GM19467 (cell line): ENCODE measurements at regions not wholly inside any gene's neighbourhood (a gene's known extent, or its start where the extent isn't known, plus 50 kb on each side); places are given as distances from the start of the nearest gene placed in this dataset.
"Not testable (repeated sequence)": the region's sequence is repeated elsewhere in the genome, so short reads cannot be mapped to it uniquely, and the experiment has no call there.

Experiments
- ATAC-seq: cut with Tn5 transposase; IDR thresholded peaks from one replicate; pipeline ENCODE4 v1.9.1; 2021; ENCODE audit warnings: mild to moderate bottlenecking, moderate library complexity; ENCODE audit not compliant: unreplicated experiment

DNA sequence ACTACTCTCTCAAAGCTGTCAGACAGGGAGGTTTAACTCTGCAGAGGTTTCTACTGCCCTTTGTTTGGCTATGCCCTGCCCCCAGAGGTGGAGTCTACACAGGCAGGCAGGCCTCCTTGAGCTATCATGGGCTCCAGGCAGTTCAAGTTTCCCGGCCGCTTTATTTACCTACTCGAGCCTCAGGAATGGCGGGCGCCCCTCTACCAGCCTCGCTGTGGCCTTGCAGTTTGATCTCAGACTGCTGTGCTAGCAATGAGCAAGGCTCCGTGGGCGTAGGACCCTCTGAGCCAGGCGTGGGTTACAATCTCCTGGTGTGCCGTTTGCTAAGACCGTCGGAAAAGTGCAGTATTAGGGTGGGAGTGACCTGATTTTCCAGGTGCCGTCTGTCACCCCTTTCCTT is 124.3 kb downstream of the PTCHD1 start:
- not testable (repeated sequence) for ATAC-seq

DNA sequence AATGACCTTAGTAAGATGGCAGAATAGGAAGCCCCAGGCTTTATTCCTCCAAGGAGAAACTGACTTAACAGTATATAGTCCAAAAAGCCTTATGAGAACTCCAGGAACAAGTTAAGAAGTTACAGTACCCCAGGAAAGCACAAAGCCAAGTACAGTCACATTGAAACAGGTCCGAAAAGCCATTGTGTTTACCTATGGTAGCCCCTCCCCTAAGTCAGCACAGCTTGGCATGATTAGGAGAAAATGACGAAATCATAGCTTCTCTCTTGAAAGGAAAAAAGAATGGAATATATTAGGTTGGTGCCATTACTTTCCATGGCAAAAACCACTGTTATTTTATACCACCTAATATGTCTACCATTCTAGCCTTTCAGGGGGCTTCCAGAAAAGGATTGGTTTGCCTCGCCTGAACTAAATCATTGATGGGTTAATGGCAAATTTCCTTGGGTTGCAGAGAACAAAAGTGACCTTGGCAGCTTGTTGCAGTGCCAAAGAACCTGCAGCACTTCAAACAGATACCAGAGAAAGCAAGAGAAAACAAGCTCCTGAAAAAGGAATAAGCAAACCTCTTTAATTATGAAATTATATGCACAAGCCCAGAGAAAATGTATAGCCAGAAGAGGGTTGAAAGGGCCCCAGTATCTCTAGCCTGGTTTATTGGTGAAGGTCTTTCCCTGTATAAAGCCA is 130.6 kb downstream of the PTCHD1 start:
- ATAC-seq = no peak

DNA sequence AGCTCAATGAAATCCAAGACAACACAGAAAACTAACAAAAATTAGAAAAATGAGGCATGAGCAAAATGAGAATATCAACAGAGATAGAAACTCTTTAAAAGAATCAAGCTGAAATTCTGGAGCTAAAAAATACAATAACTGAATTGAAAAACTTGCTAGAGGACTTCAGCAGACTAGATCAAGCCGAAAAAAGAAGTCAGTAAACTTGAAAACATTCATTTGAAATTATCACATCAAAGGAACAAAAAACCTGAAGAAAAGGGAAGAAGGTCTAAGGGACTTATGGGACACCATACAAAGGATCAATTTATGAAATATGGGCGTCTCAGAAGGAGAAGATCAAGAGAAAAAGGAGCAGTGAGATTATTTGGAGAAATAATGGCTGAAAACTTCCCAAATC is 131.3 kb downstream of the PTCHD1 start:
- ATAC-seq = no peak

DNA sequence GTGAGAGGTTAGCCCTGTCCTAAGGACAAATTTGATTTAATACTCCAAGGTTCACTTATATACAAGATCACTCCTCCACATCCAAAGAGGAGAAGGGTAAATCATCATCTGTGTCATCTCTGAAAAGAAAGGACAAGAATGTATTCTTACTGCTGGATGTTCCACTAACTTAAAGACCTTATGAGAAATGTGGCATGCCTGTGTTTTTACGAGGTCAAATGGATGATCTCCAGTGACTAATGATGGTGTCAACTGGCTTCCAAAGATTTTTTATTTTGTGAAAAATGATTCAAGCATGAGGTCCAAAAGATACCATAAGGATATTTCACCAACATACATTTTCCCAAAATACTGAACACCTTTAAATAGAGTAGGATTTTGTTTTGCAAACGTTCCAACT is 143.4 kb downstream of the PTCHD1 start:
- no peak for ATAC-seq

DNA sequence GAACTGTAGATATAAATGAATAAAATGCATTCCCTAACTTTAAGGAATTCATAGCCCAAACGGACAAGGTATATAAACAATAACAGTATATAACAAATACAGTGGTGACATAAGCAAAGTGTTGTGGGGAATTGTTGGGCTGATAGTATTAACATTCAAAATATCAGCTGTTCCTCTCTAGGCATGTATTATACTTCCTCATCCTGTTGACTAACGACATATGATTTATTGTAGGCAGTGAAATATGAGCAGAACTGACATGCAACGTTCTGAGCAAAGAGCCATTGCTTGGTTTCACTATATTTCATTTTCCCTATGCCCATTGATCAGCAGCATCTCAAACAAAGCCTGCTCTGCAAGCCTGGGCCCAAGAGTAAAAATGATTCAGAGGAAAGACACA is 143.9 kb downstream of the PTCHD1 start:
- no peak for ATAC-seq

DNA sequence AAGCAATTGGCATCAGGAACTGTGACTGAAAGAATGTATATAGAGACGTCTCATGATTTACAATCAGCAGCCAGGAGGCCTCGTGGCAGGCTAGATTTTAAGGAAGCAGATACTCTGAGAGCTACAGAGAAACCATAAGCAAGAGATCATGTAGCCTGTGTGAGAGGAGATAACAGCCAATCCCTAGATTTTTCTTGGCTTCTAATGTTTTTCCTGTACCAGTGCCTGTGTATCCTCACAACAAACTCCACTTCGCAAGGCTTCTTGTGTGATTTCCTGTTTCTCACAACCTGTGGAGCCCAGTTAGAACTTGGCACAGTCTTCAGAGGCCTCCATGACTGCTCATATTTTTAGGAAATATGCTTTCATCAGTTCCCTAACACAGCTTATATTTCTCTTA is 147.9 kb downstream of the PTCHD1 start:
- no peak for ATAC-seq

DNA sequence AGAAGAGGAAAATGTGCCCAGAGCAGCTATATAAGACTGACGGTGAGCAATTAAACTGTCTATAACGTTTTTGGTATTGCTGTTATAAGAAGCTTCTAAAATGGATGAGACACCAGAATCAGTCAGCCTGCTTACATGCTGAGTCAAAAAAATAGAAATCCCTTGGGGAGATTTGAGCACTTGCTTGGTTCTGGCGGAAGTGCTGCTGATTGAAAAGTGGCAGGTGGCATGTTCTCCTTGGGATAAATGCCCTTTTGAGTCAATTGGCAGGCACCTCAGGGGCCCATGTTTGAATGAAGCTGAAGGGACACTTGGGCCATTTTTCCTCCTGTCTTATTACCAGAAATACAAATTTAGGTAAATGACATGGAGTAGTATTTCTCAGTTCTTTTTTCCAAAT is 148.7 kb downstream of the PTCHD1 start:
- ATAC-seq = no peak

DNA sequence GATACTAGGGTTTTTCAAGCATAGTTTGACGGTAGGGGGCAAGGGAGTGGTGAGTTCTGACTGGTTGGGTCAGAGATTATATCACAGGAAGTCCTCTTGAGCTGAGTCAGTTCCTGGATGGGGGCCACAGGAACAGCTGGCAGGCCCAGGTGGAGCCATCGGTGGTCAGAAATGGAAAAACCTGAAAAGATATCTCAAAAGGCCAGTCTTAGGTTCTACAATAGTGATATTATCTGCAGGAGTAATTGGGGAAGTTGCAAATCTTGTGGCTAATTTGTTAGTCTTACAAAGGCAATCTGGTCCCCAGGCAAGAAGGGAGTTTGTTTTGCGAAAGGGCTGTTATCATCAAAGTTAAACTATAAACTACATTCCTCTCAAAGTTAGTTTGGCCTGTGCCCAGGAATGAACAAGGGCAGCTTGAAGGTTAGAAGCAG is 159.3 kb downstream of the PTCHD1 start:
- ATAC-seq = no peak

DNA sequence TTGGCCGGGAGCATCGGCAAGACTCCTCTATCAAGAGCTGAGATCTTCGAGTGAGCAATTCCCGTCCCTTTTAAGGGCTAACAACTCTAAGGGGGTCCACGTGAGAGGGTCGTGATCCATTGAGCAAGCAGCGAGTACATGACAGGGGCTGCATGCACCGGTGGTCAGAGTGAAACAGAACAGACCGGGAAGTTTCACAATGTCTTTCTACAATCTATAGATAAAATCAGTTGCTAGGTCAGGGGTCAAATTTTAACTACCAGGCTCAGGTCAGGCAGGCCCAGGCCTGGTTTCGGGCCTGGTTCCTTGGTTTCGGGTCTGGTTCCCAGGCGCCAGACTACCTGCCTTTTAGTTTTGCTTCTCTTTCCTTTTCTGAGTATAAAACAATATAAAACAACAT is 160.1 kb downstream of the PTCHD1 start:
- ATAC-seq = no peak

DNA sequence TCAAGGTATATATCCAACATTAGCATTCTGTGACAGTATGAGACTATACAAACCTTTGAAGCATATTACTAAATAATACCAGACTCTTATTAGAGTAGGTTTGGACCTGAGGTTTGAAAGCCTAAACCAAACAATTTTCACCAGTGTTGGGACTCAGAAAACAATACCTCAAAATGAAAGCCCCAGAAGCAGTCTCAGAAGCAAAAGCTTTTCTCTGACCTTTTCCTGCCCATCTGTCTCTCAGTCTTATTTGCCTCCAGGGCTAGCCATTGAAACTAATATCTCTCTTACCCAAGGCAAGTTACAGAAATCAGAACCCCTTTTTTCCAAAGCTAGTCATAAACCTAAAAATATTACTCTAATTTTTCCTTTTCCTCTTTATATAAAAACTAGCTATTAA is 163.3 kb downstream of the PTCHD1 start:
- ATAC-seq = no peak

DNA sequence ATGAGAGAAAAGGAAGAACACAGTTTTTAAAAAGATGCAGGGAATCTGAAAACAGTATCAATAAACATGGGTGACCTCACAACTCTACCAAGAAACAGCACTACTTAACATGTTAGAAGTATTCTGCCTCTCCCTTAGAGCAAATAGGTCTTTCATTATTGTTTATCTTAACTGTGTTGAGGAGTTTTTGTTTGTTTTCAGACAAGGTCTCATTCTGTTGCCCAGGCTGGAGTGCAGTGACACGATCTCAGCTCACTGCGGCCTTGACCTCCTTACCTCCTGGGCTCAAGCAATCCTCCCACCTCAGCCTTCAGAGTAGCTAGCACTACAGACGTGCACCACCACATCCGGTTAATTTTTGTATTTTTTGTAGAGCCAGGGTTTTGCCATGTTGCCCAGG is 165.3 kb upstream of the PRDX4 start:
- ATAC-seq = no peak

DNA sequence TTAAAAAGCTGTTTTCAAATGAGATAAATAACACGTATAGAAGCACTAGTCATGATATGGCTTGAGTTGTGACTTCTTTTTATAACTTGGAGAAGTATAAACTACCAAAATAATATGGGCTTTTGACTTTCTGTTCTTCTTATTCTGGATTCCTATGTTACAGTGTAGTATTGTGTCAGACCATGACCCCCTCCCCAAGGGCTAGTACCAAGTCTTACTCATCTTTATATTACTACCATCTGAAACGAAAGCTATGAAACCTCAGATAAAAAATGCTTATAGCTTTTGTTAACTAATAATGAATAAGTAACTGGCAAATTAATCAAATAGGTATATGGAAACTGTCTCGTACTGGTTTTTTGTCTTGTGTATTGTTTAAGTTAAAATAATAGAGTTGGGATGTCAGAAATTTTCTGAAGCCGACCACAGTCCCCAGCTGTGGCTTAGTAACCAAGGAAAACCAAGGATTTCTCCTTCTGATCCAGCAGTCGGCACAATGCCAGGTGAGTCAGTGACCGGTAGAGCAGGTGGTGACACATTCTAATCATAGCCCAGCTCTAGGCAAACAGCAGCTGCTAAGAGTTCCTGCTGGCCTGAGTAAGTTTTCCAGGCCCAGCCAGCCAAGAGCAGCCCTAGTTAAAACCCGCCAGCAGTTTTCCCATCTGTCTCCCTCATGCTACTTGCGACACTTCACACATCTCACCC is 163.3 kb upstream of the PRDX4 start:
- ATAC-seq = no peak

DNA sequence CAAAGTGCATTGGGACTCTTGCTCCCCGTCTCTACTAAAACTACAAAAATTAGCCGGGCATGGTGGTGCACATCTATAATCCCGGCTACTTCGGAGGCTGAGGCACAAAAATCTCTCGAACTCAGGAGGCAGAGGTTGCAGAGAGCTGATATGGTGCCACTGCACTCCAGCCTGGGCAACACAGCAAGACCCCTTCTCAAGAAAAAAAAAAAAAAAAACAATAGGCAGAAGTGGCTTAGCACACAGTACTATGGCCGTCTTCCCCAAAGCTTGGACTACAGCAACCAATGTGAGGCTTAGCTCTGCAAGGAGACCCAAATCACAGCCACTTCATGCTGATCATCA is 162.8 kb upstream of the PRDX4 start:
- ATAC-seq = no peak

DNA sequence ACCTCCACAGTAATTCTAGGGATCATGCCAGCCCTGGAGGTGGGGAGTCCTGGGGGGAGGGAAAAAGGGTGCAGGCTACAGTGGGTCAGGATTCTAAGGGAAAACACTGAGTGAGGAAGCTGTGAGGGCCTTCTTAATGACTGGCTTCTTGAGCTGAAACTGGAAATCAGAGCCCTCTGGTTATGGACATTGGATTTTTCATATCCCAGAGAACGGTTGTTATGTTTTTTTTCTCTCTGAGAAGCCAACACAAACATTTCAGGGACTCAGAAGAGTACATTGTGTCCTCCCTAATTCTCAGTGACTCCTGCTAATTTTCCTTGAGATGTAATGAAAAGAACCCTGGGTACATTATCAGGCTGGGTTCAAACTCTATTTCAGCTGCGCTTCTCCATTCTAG is 162.4 kb upstream of the PRDX4 start:
- ATAC-seq = no peak

DNA sequence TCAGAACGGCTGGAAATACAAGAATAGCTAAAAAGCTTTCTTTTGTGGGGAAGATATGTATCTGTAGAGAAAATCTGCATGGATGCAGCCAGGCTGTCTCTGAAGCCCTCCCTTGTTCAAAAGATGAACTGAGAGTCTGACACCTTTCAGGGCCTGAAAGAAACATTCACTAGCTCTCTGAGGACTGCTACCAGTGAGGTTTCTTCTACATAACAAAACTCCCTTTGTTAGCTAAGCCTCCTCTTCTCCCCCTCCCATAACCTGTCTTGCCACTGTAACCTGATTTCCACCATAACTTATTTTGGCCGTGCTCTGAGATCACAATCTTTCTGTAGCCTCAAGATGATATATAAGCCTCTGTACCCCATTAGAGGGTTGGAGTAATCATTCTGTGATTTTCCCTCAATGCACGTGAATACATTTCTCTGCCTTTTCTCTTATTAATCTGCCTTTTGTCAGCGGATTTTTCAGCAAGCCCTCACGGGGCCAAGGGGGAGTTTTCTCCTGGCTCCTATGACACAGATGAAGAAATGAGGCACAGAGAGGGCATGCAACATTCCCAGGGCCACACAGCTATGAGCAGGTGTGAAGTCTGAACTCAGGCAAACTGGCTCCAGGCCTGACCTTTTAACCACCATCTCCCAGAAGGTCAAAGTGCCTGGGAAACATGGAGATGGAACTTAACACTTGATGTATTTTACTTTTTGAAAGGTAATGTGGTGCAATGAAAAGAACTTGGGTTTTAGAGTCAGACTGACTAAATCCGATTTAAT is 161.6 kb upstream of the PRDX4 start:
- ATAC-seq = no peak

DNA sequence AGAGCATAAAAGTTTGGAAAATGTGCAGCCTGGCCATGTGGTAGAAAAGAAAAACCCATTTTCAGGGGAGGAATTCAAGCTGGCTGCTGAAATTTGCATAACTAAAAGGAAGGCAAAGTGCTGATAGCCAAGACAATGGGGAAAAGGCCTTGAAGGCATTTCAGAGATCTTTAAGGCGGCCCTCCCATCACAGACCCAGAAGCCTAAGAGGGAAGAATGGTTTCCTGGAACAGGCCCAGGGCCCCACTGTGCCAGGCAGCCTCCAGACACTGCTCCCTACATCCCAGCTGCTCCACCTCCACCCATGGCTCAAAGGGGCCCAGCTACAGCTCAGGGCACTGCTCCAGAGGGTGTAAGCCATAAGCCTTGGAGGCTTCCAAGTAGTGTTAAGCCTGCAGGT is 158.0 kb upstream of the PRDX4 start:
- no peak for ATAC-seq

DNA sequence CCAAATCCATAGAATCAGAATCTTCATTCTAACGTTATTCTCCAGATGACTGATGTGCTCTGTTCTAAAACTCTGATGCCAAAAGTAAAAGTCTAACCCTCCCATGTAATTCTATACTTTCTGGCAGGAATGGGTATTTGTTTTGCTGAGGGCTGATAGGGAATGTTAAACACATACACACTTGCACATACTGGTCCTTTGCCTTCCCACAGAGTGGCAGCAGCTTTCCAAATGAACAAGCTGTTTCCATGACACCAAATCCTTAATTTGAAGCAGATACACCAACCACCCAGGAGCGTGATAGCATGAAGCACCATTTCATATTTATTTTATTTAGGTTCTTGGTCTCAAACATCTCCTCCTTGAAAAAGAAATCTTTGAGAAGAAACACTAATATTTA is 155.5 kb upstream of the PRDX4 start:
- no peak for ATAC-seq

DNA sequence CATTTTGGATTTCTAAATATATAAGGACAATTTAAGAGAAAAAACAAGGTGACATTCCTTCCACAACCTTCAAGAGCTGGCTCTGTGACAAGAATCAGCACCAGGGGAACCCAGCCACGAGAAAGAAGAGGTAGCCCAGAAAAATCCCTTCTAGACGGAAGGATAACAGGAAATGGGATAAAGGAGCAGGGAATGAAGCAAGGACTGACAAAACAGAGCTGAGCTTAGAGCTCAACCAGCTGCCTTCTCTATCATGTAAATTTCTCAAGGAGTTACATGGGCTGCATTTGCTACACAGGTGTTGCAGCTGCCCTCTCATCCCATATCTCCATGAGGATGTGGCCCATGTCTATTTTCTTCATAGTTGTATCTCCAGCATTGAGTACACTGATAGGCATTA is 154.2 kb upstream of the PRDX4 start:
- no peak for ATAC-seq

DNA sequence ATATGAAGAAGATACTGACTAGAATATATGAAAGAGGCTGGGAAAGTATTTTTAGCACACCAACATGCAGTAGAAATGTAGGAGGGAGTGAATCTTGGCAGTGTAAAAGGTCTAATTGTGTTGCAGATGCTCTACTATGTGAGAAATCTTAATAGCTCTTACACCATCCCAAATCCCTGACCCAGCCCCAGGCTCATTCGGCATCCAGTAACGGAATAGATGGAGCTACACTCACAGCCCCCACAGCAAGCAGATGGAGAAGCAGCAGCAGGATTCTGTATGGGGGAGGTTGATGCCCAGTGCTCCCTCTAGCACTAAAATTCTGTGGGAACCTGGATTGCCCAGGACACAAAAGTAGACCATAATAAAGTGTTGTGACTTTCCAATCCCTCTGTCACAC is 153.2 kb upstream of the PRDX4 start:
- ATAC-seq = no peak

DNA sequence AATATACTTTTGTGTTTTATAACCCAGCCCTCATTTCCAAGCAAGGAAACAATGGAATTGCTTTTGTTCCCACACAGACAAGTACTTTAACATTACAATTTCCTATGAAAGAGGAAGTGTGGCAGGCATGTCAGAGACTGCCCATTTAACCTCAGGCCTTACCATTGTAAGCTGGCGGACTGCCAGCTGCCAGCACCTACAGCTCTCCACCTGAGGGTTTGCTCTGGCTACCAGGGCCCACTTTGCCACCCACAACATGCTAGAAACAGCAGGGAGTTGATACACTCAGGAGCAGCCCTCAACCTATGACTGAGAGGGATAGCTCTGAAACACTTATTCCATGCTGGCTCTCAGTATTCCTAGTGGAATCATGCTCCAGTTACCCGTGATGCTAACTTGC is 152.3 kb upstream of the PRDX4 start:
- ATAC-seq = no peak

DNA sequence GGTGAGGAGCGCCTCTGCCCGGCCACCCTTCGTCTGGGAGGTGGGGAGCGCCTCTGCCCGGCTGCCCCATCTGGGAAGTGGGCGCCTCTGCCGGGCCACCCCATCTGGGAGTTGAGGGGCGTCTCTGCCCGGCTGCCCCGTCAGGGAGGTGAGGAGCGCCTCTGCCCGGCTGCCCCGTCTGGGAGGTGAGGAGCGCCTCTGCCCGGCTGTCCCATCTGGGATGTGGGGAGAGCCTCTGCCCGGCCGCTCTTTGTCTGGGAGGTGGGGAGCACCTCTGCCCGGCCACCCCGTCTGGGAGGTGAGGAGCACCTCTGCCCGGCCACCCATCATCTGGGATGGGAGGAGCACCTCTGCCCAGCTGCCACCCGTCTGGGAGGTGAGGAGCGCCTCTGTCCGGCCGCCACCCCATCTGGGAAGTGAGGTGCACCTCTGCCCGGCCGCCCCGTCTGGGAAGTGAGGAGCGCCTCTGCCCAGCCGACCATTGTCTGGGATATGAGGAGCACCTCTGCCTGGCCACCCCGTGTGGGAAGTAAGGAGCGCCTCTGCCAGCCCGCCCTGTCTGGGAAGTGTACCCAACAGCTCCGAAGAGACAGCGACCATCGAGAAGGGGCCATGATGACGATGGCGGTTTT is 144.2 kb upstream of the PRDX4 start:
- not testable (repeated sequence) for ATAC-seq

DNA sequence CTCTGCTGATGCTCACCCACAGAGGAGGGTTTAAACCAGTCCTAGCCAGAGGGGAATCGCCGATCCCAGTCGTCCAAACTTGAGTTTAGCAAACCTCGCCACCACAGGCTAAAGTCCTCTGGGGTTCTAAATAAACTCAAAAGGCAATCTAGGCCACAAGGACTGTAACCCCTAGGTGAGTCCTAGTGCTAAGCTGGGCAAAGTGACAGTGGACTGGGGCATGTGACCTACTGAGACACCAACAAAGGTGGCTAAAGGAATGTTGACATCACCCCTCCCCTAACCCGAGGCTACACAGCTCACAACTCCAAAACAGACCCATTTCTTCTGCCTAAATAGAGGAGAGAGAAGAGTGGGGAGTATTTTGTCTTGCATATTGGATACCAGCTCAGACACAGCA is 142.8 kb upstream of the PRDX4 start:
- no peak for ATAC-seq
